ENCODE measurements at regions not wholly inside any gene's neighbourhood (a gene's known extent, or its start where the extent isn't known, plus 50 kb on each side); places are given as distances from the start of the nearest gene placed in this dataset.
"Not testable (repeated sequence)": the region's sequence is repeated elsewhere in the genome, so short reads cannot be mapped to it uniquely, and the experiment has no call there.

- Histone ChIP-seq H3K4me2 (ENCODE audit: low read length) (no peak overlapping the region), H3K9me2 (ENCODE audit: insufficient read depth, low read length) (no peaks in the 10 kb centered on the region), H3K79me2 (ENCODE audit: insufficient read depth, low read depth, low read length) (no peaks in the 10 kb centered on the region), H3K4me3 (ENCODE audit: low read depth, low read length, poor library complexity, severe bottlenecking) (no peak overlapping the region), H2AFZ (ENCODE audit: low read length) (no peak overlapping the region), H3K27ac (ENCODE audit: low read depth, low read length, poor library complexity, severe bottlenecking) (no peak overlapping the region), H4K20me1 (ENCODE audit: insufficient read depth, low read length) (no peaks in the 10 kb centered on the region), H3K36me3 (ENCODE audit: insufficient read depth, low read length) (no peaks in the 10 kb centered on the region), H3K4me1 (ENCODE audit: insufficient read depth, low read length, poor library complexity, severe bottlenecking) (no peaks in the 10 kb centered on the region), H3K9me3 (ENCODE audit: low read length) (no peaks in the 10 kb centered on the region)
- POLR2A ChIA-PET = no interaction called here
- DNase-seq (ENCODE audit: low spot score) = no peak
- BruUV-seq (replicated peaks) = no TSS peak
- intact Hi-C loops (cut with micrococcal nuclease; ENCODE audit: unreplicated experiment) = no loop called here
- CTCF ChIA-PET (ENCODE audit: unreplicated experiment) = no interaction called here
- TF ChIP-seq EZH2phosphoT487 (IDR thresholded peaks at IDR 0.05; ENCODE audit: borderline replicate concordance, low read depth, low read length) = no peak
- TF ChIP-seq CTCF (conservative IDR thresholded peaks at IDR 0.05; ENCODE audit: low read length) = no peak
These were observed 442.4 kb downstream of the CD83 start for GRCh38 chr6:14559746-14560536.

GRCh38 chr6:14561563-14561962 is 444.0 kb downstream of the CD83 start:
- H3K9me2 ChIP-seq (ENCODE audit: insufficient read depth, low read length); H3K36me3 ChIP-seq (ENCODE audit: insufficient read depth, low read length); H3K27ac ChIP-seq (ENCODE audit: low read depth, low read length, poor library complexity, severe bottlenecking); DNase-seq (ENCODE audit: low spot score); H2AFZ ChIP-seq (ENCODE audit: low read length); H3K4me2 ChIP-seq (ENCODE audit: low read length); BruUV-seq (replicated peaks); H3K9me3 ChIP-seq (ENCODE audit: low read length); H3K4me1 ChIP-seq (ENCODE audit: insufficient read depth, low read length, poor library complexity, severe bottlenecking); H3K79me2 ChIP-seq (ENCODE audit: insufficient read depth, low read depth, low read length); H3K4me3 ChIP-seq (ENCODE audit: low read depth, low read length, poor library complexity, severe bottlenecking); intact Hi-C loops (cut with micrococcal nuclease; ENCODE audit: unreplicated experiment); CTCF ChIA-PET (ENCODE audit: unreplicated experiment); H4K20me1 ChIP-seq (ENCODE audit: insufficient read depth, low read length): not testable (repeated sequence)
- POLR2A ChIA-PET = interaction anchor here (0.8 kb wide), 1 partner anchor 15 kb away, joined by 4 read pairs; no protein-coding TSS in a partner anchor

DNA sequence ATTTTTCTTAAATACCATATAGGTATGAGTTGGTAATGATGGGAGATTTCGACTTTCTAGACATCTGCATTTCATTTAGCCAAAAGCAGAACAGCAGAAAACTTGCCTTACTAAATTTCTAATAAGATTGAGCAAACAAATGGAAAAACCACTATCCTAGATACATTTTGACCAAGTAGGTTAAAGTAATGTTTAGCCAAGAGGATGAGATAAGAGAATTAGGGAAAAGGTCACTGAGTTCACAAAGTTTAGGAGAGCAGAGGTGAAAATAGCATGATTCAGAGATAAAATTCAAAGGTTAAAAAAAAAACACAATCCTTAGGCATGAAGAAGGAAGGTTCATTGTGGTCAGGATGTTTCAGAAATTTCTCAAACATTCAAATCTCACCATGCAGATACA is 450.3 kb downstream of the CD83 start:
- CTCF ChIA-PET (ENCODE audit: unreplicated experiment) = interaction anchor here (0.7 kb wide), 1 partner anchor 21 kb away, joined by 3 read pairs; no protein-coding TSS in a partner anchor

More for the DNA sequence above, 450.3 kb downstream of the CD83 start:
- H2AFZ ChIP-seq (ENCODE audit: low read length) = no peak overlapping the region
- H3K4me1 ChIP-seq (ENCODE audit: insufficient read depth, low read length, poor library complexity, severe bottlenecking) = no peaks in the 10 kb centered on the region
- H3K79me2 ChIP-seq (ENCODE audit: insufficient read depth, low read depth, low read length) = no peaks in the 10 kb centered on the region
- BruUV-seq (replicated peaks) = no TSS peak
- TF ChIP-seq EZH2phosphoT487 (IDR thresholded peaks at IDR 0.05; ENCODE audit: borderline replicate concordance, low read depth, low read length) = no peak
- TF ChIP-seq CTCF (conservative IDR thresholded peaks at IDR 0.05; ENCODE audit: low read length) = no peak
- H3K27ac ChIP-seq (ENCODE audit: low read depth, low read length, poor library complexity, severe bottlenecking) = no peak overlapping the region
- H3K36me3 ChIP-seq (ENCODE audit: insufficient read depth, low read length) = no peaks in the 10 kb centered on the region
- H3K9me3 ChIP-seq (ENCODE audit: low read length) = no peaks in the 10 kb centered on the region
- no peak overlapping the region for H3K4me2 ChIP-seq (ENCODE audit: low read length)
- DNase-seq (ENCODE audit: low spot score) = no peak
- intact Hi-C loops (cut with micrococcal nuclease; ENCODE audit: unreplicated experiment) = no loop called here
- POLR2A ChIA-PET = no interaction called here
- no peak overlapping the region for H3K4me3 ChIP-seq (ENCODE audit: low read depth, low read length, poor library complexity, severe bottlenecking)
- H3K9me2 ChIP-seq (ENCODE audit: insufficient read depth, low read length) = no peaks in the 10 kb centered on the region
- no peaks in the 10 kb centered on the region for H4K20me1 ChIP-seq (ENCODE audit: insufficient read depth, low read length)
